Natural killer cell treated with Interleukin-12 subunit alpha and Interleukin-12 subunit beta and Interleukin-15 and Interleukin-18, amount 100 ng/mL, for 72 hours (primary cell): ENCODE measurements at regions not wholly inside any gene's neighbourhood (a gene's known extent, or its start where the extent isn't known, plus 50 kb on each side); places are given as distances from the start of the nearest gene placed in this dataset.

Source experiments
- ATAC-seq, 2 donors: fragments of 150-1000 bp; cut with Tn5 transposase in 1 of 2; sonication (Bioruptor Pico), chemical (Tn5 transposase) in 1 of 2; 2 replicates each; pipeline ENCODE4 v1.10.0; 2021
- DNase-seq: peaks from one replicate; pipeline ENCODE4 v3.0.0; 2022; ENCODE audit warnings: low spot score
- H3K27ac Mint-ChIP-seq, 2 donors: 1 replicate in 1 of 2; 2 replicates in 1 of 2; pipeline ENCODE4 v1.8.0; 2022; ENCODE audit warnings: mixed read lengths in 2 of 2, mild to moderate bottlenecking in 1 of 2, moderate library complexity in 1 of 2
- H3K27me3 Mint-ChIP-seq, 2 donors: 1 replicate in 1 of 2; 2 replicates in 1 of 2; pipeline ENCODE4 v1.8.0; 2022; ENCODE audit warnings: mixed read lengths in 2 of 2
- H3K36me3 Mint-ChIP-seq: one replicate; pipeline ENCODE4 v1.8.0; 2022; ENCODE audit warnings: mixed read lengths
- H3K4me1 Mint-ChIP-seq, 2 donors: 1 replicate in 1 of 2; 2 replicates in 1 of 2; pipeline ENCODE4 v1.8.0; 2022; ENCODE audit warnings: low read depth in 2 of 2, mixed read lengths in 2 of 2, mild to moderate bottlenecking in 1 of 2
- H3K4me3 Mint-ChIP-seq: one replicate; pipeline ENCODE4 v1.8.0; 2022; ENCODE audit warnings: mixed read lengths
- H3K9me3 Mint-ChIP-seq: 2 replicates; pipeline ENCODE4 v1.8.0; 2022; ENCODE audit warnings: mixed read lengths

GRCh38 chr1:203420263-203420662, 55.3 kb upstream of the PRELP start:
- DNase-seq (no peak), ATAC-seq (no peak)
- no peak overlapping the region for H3K4me3 Mint-ChIP-seq
- H3K27ac Mint-ChIP-seq, result no peak overlapping the region
- H3K9me3 Mint-ChIP-seq, result no peaks in the 10 kb centered on the region
- no peaks in the 10 kb centered on the region for H3K36me3 Mint-ChIP-seq
- no peaks in the 10 kb centered on the region for H3K4me1 Mint-ChIP-seq
- H3K27me3 Mint-ChIP-seq, result peaks cover 15 to 18% of the 10 kb centered on the region in 2 donors

GRCh38 chr1:203421246-203421645, 54.4 kb upstream of the PRELP start:
- no peaks in the 10 kb centered on the region for H3K4me1 Mint-ChIP-seq
- no peak overlapping the region for H3K27ac Mint-ChIP-seq
- no peak overlapping the region for H3K4me3 Mint-ChIP-seq
- DNase-seq (no peak), ATAC-seq (no peak)
- H3K27me3 Mint-ChIP-seq, result peaks cover 13% of the 10 kb centered on the region in 2 donors
- H3K36me3 Mint-ChIP-seq, result no peaks in the 10 kb centered on the region
- no peaks in the 10 kb centered on the region for H3K9me3 Mint-ChIP-seq

- DNase-seq (no peak), ATAC-seq (no peak)
- Mint-ChIP-seq H3K9me3 (no peaks in the 10 kb centered on the region), H3K4me3 (no peak overlapping the region), H3K27me3 (peaks cover 17 to 18% of the 10 kb centered on the region in 2 donors), H3K4me1 (no peaks in the 10 kb centered on the region), H3K36me3 (no peaks in the 10 kb centered on the region), H3K27ac (no peak overlapping the region)
Measured at GRCh38 chr1:203422116-203422515, 53.5 kb upstream of the PRELP start.

- DNase-seq (no peak), ATAC-seq (no peak)
- Mint-ChIP-seq H3K4me1 (no peaks in the 10 kb centered on the region), H3K27me3 (peaks cover 19 to 22% of the 10 kb centered on the region in 2 donors), H3K27ac (no peak overlapping the region), H3K9me3 (no peaks in the 10 kb centered on the region), H3K36me3 (no peaks in the 10 kb centered on the region), H3K4me3 (no peak overlapping the region)
Measured at GRCh38 chr1:203422656-203423055, 53.0 kb upstream of the PRELP start.

- Mint-ChIP-seq H3K4me1 (no peaks in the 10 kb centered on the region), H3K27ac (no peak overlapping the region), H3K4me3 (no peak overlapping the region), H3K9me3 (no peaks in the 10 kb centered on the region), H3K27me3 (peaks cover 22 to 25% of the 10 kb centered on the region in 2 donors), H3K36me3 (no peaks in the 10 kb centered on the region)
- DNase-seq (no peak), ATAC-seq (no peak)
Measured at GRCh38 chr1:203424285-203424684, 51.3 kb upstream of the PRELP start.

GRCh38 chr1:203424861-203425662, 50.5 kb upstream of the PRELP start:
- Mint-ChIP-seq H3K4me1 (no peaks in the 10 kb centered on the region), H3K36me3 (no peaks in the 10 kb centered on the region), H3K4me3 (no peak overlapping the region), H3K27me3 (peaks cover 21 to 22% of the 10 kb centered on the region in 2 donors), H3K9me3 (no peaks in the 10 kb centered on the region), H3K27ac (no peak overlapping the region)
- DNase-seq (no peak), ATAC-seq (peak in 1 of 2 donors; percentile 40)

- peaks cover 21 to 22% of the 10 kb centered on the region in 2 donors for H3K27me3 Mint-ChIP-seq
- H3K27ac Mint-ChIP-seq, result no peak overlapping the region
- H3K36me3 Mint-ChIP-seq, result no peaks in the 10 kb centered on the region
- DNase-seq, result no peak
- H3K4me3 Mint-ChIP-seq, result no peak overlapping the region
- H3K4me1 Mint-ChIP-seq, result no peaks in the 10 kb centered on the region
- ATAC-seq, result no peak
- no peaks in the 10 kb centered on the region for H3K9me3 Mint-ChIP-seq
Measured at GRCh38 chr1:203425663-203425975, 50.0 kb upstream of the PRELP start.
